ENCODE measurements at regions not wholly inside any gene's neighbourhood (a gene's known extent, or its start where the extent isn't known, plus 50 kb on each side); places are given as distances from the start of the nearest gene placed in this dataset.

DNA sequence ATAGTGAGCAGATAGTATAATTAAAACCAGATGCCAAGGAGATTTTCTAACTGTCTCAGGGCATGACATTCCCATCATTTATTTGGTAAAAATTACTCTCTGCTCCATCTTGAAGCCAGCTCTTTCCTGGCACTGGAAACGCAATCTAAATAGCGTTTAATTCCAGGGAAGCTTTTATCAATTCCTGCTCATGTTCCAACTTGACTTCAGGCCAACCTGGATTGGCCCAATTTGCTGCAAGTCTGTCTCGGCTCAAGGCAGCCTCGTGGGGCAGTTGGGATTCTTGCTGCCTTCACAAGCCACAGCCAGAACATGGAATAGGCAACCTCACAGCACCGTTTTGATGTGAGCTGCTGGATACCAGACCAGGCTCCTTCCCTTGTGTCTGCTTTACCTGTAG, 1255.9 kb downstream of the TBC1D22A start:
- DNase-seq, result no peak
- no peak for ATAC-seq
- Mint-ChIP-seq H3K36me3 (peaks cover 3 to 15% (median 9%) of the 10 kb centered on the region in 3 donors), H3K9me3 (peaks cover 0 to 32% (median 21%) of the 10 kb centered on the region in 9 donors), H3K4me3 (no peak overlapping the region), H3K27ac (no peak overlapping the region), H3K27me3 (peaks cover 21 to 40% (median 33%) of the 10 kb centered on the region in 5 donors), H3K4me1 (no peaks in the 10 kb centered on the region)
- POLR2A ChIA-PET, result no interaction called here

DNA sequence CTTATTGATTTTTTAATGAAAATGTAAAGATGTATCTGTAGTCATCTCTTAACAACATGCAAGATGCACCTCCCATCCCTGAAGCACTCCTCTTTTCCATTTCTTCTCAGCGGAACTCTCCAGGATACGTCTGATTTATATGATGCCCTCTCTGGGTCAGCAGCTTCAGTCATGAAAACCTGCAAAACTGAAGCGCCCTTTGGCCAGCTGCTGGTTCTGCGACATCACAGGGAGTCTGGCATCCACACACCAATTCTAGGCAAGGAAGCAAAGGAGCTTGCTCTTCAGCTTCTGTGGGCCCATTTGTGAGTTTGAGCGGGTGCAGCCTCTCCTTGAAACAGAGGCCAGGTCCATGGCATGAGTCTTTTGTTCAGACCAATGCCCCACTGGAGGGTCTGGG, 1253.3 kb downstream of the TBC1D22A start:
- H3K4me1 Mint-ChIP-seq, result no peaks in the 10 kb centered on the region
- H3K4me3 Mint-ChIP-seq, result no peak overlapping the region
- ATAC-seq (no peak), DNase-seq (no peak)
- H3K27me3 Mint-ChIP-seq, result peaks cover 21 to 40% (median 30%) of the 10 kb centered on the region in 5 donors
- POLR2A ChIA-PET, result no interaction called here
- H3K36me3 Mint-ChIP-seq, result peaks cover 3 to 15% (median 9%) of the 10 kb centered on the region in 3 donors
- H3K9me3 Mint-ChIP-seq, result peaks cover 0 to 25% (median 21%) of the 10 kb centered on the region in 9 donors
- H3K27ac Mint-ChIP-seq, result no peak overlapping the region

- Mint-ChIP-seq H3K4me3 (no peak overlapping the region), H3K27ac (no peak overlapping the region), H3K27me3 (peaks cover 0 to 3% (median 0%) of the 10 kb centered on the region in 5 donors), H3K36me3 (no peaks in the 10 kb centered on the region), H3K9me3 (no peaks in the 10 kb centered on the region), H3K4me1 (no peaks in the 10 kb centered on the region)
- ATAC-seq, result no peak
- POLR2A ChIA-PET, result no interaction called here
- DNase-seq, result no peak
Observed at GRCh38 chr22:48004936-48005335, 1242.5 kb downstream of the TBC1D22A start.

GRCh38 chr22:48004038-48004437, 1241.6 kb downstream of the TBC1D22A start:
- Mint-ChIP-seq H3K36me3 (no peaks in the 10 kb centered on the region), H3K4me3 (no peak overlapping the region), H3K4me1 (no peaks in the 10 kb centered on the region), H3K27me3 (peaks cover 0 to 3% (median 0%) of the 10 kb centered on the region in 5 donors), H3K9me3 (no peaks in the 10 kb centered on the region), H3K27ac (no peak overlapping the region)
- POLR2A ChIA-PET, result no interaction called here
- no peak for DNase-seq
- no peak for ATAC-seq

- DNase-seq (no peak), ATAC-seq (no peak)
- POLR2A ChIA-PET, result no interaction called here
- no peaks in the 10 kb centered on the region for H3K36me3 Mint-ChIP-seq
- no peaks in the 10 kb centered on the region for H3K4me1 Mint-ChIP-seq
- H3K27me3 Mint-ChIP-seq, result peaks cover 0 to 3% (median 2%) of the 10 kb centered on the region in 5 donors
- H3K9me3 Mint-ChIP-seq, result no peaks in the 10 kb centered on the region
- H3K27ac Mint-ChIP-seq, result no peak overlapping the region
- H3K4me3 Mint-ChIP-seq, result no peak overlapping the region
Observed at GRCh38 chr22:48001101-48001500, 1238.7 kb downstream of the TBC1D22A start.

GRCh38 chr22:47997612-47998011, 1235.2 kb downstream of the TBC1D22A start:
- H3K9me3 Mint-ChIP-seq, result no peaks in the 10 kb centered on the region
- ATAC-seq (no peak), DNase-seq (no peak)
- H3K27ac Mint-ChIP-seq, result no peak overlapping the region
- H3K36me3 Mint-ChIP-seq, result no peaks in the 10 kb centered on the region
- peaks cover 0 to 12% (median 0%) of the 10 kb centered on the region in 5 donors for H3K27me3 Mint-ChIP-seq
- POLR2A ChIA-PET, result no interaction called here
- H3K4me3 Mint-ChIP-seq, result no peak overlapping the region
- H3K4me1 Mint-ChIP-seq, result peaks cover 0 to 2% (median 0%) of the 10 kb centered on the region in 4 donors

DNA sequence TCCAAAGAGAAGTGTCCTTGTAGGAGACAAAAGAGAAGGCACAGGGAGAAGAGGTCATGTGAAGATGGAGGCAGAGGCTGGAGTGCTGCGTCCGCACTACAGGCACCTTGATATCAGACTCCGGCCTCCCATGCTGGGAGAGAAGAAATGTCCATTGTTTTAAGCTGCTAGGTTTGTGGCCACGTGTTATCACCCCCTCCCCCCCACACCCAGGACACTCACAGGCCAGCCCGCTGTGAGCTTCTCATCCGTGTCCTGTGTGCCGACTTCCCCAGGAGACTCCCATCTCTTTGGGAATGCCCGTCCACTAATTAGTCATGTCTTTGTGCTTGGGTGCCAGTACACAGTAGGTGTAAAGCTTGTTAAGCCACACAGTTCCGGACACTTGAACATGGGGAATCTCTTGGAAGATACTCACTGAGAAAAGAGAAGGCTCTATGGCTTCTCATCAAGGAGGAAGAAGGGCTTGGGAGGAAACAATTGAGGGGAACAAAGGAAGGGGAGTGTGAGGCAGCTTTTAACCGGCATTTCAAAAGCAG, 1234.7 kb downstream of the TBC1D22A start:
- no peak for DNase-seq
- peaks cover 0 to 2% (median 0%) of the 10 kb centered on the region in 4 donors for H3K4me1 Mint-ChIP-seq
- H3K4me3 Mint-ChIP-seq, result no peak overlapping the region
- H3K27me3 Mint-ChIP-seq, result peaks cover 0 to 12% (median 4%) of the 10 kb centered on the region in 5 donors
- H3K9me3 Mint-ChIP-seq, result no peaks in the 10 kb centered on the region
- POLR2A ChIA-PET, result no interaction called here
- H3K36me3 Mint-ChIP-seq, result no peaks in the 10 kb centered on the region
- no peak overlapping the region for H3K27ac Mint-ChIP-seq
- ATAC-seq, result no peak

- POLR2A ChIA-PET, result no interaction called here
Observed at GRCh38 chr22:47996446-47996857, 1234.0 kb downstream of the TBC1D22A start.

GRCh38 chr22:47995718-47996117, 1233.3 kb downstream of the TBC1D22A start:
- H3K9me3 Mint-ChIP-seq, result no peaks in the 10 kb centered on the region
- H3K27me3 Mint-ChIP-seq, result peaks cover 0 to 14% (median 4%) of the 10 kb centered on the region in 5 donors
- H3K36me3 Mint-ChIP-seq, result no peaks in the 10 kb centered on the region
- H3K4me3 Mint-ChIP-seq, result no peak overlapping the region
- no peak for ATAC-seq
- H3K4me1 Mint-ChIP-seq, result peaks cover 0 to 2% (median 0%) of the 10 kb centered on the region in 4 donors
- H3K27ac Mint-ChIP-seq, result no peak overlapping the region
- POLR2A ChIA-PET, result no interaction called here
- DNase-seq, result no peak

More at GRCh38 chr22:47996446-47996857, 1234.0 kb downstream of the TBC1D22A start:
- Mint-ChIP-seq H3K27ac (no peak overlapping the region), H3K9me3 (no peaks in the 10 kb centered on the region), H3K36me3 (no peaks in the 10 kb centered on the region), H3K4me3 (no peak overlapping the region), H3K4me1 (peaks cover 0 to 2% (median 0%) of the 10 kb centered on the region in 4 donors), H3K27me3 (peaks cover 0 to 13% (median 4%) of the 10 kb centered on the region in 5 donors)
- ATAC-seq (no peak), DNase-seq (no peak)

DNA sequence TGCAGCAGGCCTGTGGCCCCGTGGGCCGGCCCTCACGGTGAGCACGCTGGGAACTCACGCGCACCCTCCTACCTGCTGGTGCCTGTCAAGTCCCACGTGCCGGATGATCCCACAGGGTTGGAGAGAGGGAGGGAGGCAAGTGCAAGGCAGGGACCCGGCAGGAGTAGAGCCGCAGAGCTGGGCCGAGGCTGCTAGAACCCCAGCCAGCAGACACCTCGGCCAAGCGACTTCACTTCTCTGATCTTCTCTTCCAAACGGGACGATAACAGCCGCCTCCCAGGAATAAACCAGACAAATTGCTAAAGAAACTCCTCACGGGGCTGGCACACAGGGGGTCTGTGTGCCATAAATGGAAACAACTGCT, 1232.8 kb downstream of the TBC1D22A start:
- ATAC-seq, result no peak

GRCh38 chr22:47994601-47995263, 1232.3 kb downstream of the TBC1D22A start:
- H3K27me3 Mint-ChIP-seq, result peaks cover 0 to 15% (median 4%) of the 10 kb centered on the region in 5 donors
- H3K4me3 Mint-ChIP-seq, result no peak overlapping the region
- H3K9me3 Mint-ChIP-seq, result peaks cover 0 to 5% (median under 1%) of the 10 kb centered on the region in 9 donors
- H3K4me1 Mint-ChIP-seq, result peaks cover 0 to 2% (median 0%) of the 10 kb centered on the region in 4 donors
- POLR2A ChIA-PET, result no interaction called here
- ATAC-seq, result no peak
- no peak for DNase-seq
- no peak overlapping the region for H3K27ac Mint-ChIP-seq
- peaks cover 0 to under 1% (median 0%) of the 10 kb centered on the region in 3 donors for H3K36me3 Mint-ChIP-seq

More for the DNA sequence above, 1232.8 kb downstream of the TBC1D22A start:
- peaks cover 0 to under 1% (median 0%) of the 10 kb centered on the region in 9 donors for H3K9me3 Mint-ChIP-seq
- no peak for DNase-seq
- POLR2A ChIA-PET, result no interaction called here
- H3K27ac Mint-ChIP-seq, result no peak overlapping the region
- no peak overlapping the region for H3K4me3 Mint-ChIP-seq
- peaks cover 0 to 2% (median 0%) of the 10 kb centered on the region in 4 donors for H3K4me1 Mint-ChIP-seq
- peaks cover 0 to 14% (median 4%) of the 10 kb centered on the region in 5 donors for H3K27me3 Mint-ChIP-seq
- no peaks in the 10 kb centered on the region for H3K36me3 Mint-ChIP-seq

DNA sequence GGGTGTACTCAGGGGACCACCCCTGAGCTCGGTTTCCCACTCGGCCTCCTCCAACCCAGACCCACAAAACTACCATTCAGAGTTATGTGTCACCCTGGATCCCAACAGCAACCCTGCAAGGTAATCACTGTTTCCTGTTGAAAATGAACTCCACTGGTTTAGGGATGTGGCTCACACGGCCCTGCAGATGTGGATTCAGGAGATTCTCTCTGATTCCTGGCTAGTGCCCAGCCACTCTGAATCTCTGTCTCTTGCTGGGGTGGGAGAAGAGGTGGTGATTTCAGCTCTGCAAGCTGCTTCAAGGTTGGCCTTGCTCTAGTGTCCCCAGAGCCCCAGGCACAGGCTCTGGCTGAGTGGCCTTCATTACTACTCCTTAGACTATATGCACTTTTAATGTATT, 1231.6 kb downstream of the TBC1D22A start:
- POLR2A ChIA-PET, result no interaction called here
- H3K27me3 Mint-ChIP-seq, result peaks cover 0 to 18% (median 4%) of the 10 kb centered on the region in 5 donors
- peaks cover 0 to 2% (median 0%) of the 10 kb centered on the region in 4 donors for H3K4me1 Mint-ChIP-seq
- H3K9me3 Mint-ChIP-seq, result peaks cover 0 to 12% (median 5%) of the 10 kb centered on the region in 9 donors
- H3K36me3 Mint-ChIP-seq, result peaks cover 0 to 4% (median 0%) of the 10 kb centered on the region in 3 donors
- DNase-seq (no peak), ATAC-seq (no peak)
- no peak overlapping the region for H3K4me3 Mint-ChIP-seq
- H3K27ac Mint-ChIP-seq, result peak overlapping the region in 1 of 10 donors; percentile 39

GRCh38 chr22:47990481-47990880, 1228.0 kb downstream of the TBC1D22A start:
- no peak overlapping the region for H3K27ac Mint-ChIP-seq
- POLR2A ChIA-PET, result no interaction called here
- peaks cover 9 to 41% (median 30%) of the 10 kb centered on the region in 9 donors for H3K9me3 Mint-ChIP-seq

More at GRCh38 chr22:47990481-47990880, 1228.0 kb downstream of the TBC1D22A start:
- H3K27me3 Mint-ChIP-seq, result peaks cover 5 to 32% (median 14%) of the 10 kb centered on the region in 5 donors
- H3K36me3 Mint-ChIP-seq, result peaks cover 0 to 23% (median 1%) of the 10 kb centered on the region in 3 donors
- ATAC-seq (no peak), DNase-seq (no peak)
- H3K4me3 Mint-ChIP-seq, result no peak overlapping the region
- H3K4me1 Mint-ChIP-seq, result peaks cover 0 to 2% (median 0%) of the 10 kb centered on the region in 4 donors

Measured in naive thymus-derived CD8-positive, alpha-beta T cell (primary cell).